Hematopoietic multipotent progenitor cell treated with erythropoietin and hydrocortisone succinate and interleukin-3 and kit ligand, for 15 days (in vitro differentiated cells): ENCODE measurements at regions not wholly inside any gene's neighbourhood (a gene's known extent, or its start where the extent isn't known, plus 50 kb on each side); places are given as distances from the start of the nearest gene placed in this dataset.
"Not testable (repeated sequence)": the region's sequence is repeated elsewhere in the genome, so short reads cannot be mapped to it uniquely, and the experiment has no call there.

Experiments
- DNase-seq: peaks from one replicate; pipeline ENCODE4 v3.0.0-alpha.2; 2015; ENCODE audit warnings: low spot score

DNA sequence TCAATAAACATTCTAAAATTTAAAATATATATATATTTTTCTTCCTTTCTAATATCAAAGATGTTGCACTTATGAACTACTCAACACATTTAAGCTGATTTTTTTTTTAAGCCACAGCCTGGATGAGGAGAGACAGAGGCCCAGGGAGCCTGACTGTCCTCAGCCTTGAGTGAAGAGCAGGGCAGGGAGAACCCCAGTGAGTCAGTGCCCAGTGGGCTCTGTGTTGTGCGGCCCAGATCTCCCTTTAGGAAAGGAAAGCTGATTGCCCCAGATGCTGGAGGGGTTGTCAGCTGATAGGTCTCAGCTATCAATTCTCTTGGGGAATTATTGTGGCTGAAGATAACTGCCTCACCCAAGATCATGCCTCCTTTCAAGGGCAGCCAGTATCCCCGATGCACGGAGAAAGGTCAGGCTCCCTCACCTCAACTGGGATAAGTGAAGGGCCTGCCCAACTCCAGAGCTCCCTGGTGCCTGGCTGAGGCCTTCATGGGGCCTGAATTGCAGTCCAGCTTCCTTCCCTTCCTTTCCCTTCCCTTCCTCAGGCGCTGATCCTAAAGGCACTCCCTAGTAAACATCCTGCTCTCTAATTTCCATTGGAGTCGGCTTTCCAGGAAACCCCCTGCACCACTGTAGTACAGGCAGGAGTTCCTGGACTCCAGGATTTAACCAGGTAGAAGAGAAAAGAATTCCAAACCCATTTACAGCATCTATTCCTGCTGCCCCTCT lies 106.9 kb upstream of the ATL2 start:
- DNase-seq = no peak

DNA sequence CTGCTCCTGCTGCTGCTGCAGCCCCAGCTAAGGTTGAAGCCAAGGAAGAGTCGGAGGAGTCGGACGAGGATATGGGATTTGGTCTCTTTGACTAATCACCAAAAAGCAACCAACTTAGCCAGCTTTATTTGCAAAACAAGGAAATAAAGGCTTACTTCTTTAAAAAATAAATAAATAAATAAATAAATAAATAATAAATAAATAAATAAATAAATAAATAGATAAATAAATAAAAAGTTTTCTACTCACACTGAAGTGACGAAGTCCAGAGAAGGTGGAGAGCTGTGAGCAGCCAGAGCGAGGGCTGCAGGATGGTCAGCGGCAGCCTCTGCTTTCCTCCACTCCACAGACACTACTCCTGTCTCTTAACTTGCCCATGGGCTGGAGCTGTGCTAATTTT lies 105.6 kb upstream of the ATL2 start:
- not testable (repeated sequence) for DNase-seq

DNA sequence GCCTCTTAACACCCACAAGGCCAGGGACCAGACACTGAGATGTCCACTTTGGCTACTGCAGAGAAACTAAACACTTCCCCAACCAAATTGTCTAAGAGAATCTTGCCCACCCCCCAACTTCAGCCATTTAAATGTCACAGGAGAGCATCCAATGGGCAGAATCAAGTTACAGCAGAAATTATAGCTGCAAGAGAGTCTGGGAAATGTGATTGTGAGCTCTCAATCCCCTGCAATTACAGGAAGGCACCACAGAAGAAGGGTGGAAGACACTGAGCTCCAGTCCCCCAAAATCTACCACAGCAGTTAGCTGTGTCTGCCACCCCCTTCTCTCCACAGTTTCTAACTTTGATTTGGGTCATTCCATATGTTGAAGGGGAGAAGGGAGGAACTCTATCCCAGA lies 103.5 kb upstream of the ATL2 start:
- DNase-seq = no peak

DNA sequence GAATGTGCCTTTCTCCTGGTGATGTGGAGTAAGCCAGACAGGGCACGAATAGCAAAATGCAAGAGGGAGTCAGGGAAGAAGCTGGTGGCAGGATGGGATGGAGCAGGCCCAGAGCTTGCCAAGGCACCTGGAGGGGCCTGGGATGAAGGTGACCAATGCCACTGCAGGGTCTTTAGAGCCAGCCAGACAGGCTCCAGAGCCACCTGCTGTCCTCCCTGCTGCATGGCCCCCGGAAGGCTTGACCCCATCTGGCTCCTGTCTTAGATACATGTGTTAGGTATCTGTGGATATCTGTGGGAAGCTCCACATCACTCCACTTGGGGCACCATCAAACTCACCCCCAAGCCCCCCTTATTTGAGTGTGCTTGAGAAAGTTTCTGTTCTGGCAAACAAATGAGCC lies 99.9 kb upstream of the ATL2 start:
- DNase-seq = no peak

DNA sequence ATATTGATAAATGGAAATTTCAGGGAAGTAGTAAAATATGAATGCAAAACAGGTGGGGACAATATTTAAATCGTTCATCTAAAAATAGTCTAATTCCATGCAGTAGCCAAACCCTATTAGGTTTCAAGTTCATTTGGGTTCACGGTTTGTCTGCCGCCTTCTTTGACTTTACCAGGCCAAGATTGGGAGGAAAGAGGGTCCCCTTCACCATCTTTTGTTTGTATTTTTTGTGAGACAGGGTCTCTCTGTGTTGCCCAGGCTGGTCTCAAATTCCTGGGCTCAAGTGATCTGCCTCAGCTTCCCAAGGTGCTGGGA lies 98.5 kb upstream of the ATL2 start:
- DNase-seq = no peak

DNA sequence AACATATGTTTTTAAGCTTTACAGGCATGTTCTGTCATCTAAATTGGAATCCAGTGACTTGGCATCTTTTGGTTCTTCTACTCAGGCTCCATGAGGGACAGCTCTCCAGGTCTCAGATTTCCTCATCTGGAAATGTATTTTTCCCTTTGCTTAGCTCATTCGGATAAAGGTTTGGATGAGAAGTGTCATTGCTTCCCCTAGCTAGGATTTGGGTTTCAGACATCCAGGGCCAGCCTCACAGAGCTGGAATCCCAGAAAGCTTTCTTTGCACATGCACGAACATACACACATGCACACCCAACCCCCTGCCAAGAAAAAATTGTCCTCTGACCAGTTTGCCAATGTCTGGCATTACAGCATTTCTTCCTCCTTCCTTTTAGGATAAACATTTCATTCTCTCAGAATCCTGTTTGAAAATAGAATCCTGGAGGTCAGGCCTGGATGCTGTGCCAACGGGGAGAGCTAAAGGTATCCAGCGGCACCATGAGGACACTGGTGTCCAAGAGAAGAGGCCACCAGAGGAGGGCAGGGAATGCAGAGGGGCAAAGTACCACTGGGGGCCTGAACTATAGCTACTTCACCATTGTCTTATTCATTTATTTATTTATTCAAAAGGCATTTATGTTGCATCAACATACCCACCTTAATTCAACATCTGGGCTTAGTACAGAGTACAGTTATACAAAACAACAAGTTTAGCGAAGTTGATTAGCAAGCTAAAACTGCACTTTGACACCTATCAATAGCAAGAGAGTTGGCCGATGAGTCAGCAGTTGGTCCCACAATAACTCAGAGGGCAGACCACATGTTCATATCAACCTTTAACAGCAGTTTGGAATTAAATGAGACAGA lies 97.9 kb upstream of the ATL2 start:
- peak; percentile 36 for DNase-seq

DNA sequence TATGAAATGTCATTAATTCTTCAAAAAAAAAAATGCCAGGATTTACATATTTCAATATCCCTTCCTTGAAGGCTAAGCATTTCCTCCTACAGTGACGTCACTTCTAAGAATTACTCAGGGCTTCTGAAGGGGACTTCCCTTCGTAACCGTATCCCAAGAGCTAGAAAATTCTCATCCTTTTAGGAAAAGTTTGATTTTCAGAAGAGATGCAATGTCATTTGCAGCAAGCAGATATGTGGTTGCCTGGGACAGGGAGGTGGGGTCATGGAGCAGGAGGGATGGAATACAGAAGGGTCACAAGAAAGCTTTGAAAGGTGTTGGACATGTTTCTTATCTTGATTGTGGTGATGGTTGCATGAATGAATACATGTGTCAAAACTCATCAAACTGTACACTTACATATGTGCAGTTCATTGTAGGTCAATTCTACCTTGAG lies 97.0 kb upstream of the ATL2 start:
- DNase-seq = no peak

DNA sequence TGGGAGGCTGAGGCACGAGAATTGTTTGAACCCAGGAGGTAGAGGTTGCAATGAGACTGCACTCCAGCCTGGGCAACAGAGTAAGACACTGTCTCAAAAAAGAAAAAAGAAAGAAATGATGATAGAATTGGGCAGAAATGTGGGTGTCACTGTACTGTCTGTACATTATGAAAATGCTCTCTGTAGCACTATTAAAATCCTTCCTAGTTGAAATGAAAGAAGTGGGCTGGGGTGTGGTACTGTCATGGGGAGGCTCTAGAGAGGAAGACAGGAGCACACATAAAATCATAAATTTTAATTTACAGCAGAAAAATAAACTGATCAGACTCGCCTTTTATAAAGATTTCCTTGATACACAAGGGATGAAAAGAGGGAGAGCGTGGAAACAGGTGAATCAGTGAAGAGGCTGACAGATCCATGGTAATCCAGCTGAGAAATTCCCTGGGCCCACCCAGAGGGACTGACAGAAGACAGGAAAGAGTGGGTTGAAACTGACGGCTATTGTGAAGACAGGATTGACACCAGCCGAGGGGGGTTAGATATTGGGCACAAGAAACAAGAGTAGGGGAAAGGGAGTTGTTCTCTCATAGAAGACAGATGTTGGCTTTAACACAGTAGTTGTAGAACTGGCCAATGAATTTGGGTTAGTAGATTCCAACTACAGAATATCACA lies 96.4 kb upstream of the ATL2 start:
- DNase-seq = no peak

DNA sequence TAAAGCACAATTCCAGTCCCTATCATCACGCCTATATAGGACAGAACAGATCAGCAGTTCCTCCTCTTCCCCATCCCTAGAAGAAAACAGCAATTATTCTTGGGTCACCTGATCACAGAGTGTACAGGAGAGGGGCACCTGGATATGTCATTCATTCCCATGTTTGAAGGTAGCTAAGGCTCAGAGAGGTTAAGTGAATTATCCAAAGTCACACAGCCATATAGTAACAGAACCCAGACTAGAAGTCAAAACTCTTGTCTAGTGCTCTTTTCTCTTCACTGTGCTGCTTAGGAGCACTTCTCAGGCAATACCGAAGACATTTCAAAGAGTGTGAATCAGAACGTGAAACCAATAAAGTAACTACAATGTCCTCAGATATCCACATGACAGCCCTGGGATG lies 93.0 kb upstream of the ATL2 start:
- no peak for DNase-seq

DNA sequence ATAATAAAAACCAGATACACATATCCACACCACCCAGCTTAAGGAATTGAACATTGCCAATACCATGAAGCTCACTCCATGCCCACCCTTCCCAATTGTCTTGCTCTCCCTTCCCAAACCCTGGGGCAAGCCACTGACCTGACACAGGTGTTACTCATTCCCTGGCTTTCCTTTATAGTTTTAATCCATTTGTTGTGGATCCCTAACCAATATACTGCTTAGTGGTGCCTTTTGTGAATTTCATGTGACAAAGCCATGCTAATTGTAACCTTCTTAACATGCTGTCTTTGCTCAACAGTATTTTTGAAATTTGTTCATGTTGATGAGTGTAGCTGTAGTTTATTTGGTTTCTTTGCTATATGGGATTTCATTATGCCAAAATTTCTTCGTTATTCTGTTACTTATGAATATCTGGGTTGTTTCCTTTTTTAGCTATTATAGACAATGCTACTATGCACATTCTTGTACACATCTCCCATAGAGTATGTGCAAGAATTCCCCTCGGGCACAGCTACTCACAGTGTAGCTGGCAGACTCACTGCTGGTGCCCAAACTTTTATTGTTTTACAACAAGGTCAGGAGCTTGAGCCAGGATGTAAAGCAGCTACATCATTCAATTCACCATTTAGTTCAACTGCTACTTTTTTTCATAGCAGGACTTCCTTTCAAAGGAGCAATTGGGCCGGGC lies 90.8 kb upstream of the ATL2 start:
- no peak for DNase-seq

DNA sequence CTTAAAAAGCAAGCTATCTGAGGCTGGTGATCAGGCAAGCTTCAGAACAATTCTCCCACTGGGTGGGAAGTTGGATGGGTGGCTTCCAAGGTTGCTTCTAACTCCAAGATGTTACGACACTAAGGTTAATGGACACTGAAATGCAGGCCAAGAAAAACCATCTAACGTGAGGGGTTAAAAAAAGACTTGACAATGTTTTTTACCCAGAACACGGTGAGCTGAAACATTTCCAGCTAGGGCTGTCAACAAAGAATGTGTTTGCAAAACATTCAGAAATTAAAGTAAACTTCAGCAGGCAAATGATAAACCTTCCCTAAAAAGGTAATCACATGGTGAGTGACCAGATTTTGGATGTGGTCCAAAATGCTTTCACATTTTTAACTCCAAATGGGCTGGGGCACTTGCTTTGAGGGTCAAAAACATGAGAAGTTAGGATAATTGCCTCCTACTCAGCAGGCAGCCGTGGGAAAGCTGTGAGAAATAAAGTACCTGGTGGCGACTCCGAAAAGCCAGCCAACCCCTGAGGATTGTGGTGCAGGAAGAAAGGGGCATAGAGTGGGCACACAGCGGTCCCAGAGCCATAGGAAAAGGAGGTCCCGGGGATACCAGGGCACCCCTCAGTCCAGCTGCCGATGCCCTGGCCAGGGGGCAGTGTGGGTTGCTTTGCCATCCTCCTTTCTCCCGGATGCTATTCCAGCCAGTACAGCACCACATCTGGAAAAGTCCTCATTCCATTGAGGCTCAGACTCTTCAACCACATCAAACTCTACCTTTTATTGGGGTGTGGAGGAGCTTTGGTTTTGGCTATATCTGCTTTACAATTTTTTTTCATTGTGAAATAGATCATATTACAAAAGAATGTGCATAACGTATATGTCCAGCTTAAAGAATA lies 90.0 kb upstream of the ATL2 start:
- DNase-seq = no peak

DNA sequence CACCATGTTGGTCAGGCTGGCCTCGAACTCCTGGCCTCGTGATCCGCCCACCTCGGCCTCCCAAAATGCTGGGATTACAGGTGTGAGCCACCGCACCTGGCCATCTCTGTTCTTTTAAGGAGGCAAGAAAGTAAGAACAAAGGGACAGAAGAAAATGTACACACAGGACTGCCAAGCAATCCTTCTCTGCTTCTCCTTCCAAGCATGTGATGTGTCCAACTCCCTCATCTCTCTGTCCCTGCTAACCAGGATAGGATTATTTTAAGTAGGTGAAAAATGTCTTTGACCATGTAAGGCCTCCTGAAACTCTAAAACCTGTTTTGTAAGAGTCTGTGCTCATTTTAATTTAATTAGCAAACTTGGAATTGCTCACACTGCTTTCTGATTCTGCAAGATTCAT lies 89.3 kb upstream of the ATL2 start:
- DNase-seq = no peak

DNA sequence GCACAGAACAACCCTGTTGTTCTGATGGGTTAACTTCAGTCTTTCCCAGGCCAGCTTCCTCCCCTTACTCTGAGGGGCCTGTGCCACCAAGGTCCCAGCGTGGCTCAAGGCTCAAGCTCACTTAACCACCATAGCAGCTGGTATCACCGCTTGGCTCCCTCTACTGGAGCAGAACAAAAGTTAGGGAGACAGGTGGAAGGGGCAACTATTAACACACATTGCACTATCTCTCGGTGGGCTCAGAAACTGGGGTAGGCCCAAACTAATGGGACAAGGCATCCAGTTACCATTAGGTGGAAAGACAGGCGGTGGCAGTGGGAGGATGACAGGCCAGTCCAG lies 88.7 kb upstream of the ATL2 start:
- DNase-seq = peak; percentile 19

DNA sequence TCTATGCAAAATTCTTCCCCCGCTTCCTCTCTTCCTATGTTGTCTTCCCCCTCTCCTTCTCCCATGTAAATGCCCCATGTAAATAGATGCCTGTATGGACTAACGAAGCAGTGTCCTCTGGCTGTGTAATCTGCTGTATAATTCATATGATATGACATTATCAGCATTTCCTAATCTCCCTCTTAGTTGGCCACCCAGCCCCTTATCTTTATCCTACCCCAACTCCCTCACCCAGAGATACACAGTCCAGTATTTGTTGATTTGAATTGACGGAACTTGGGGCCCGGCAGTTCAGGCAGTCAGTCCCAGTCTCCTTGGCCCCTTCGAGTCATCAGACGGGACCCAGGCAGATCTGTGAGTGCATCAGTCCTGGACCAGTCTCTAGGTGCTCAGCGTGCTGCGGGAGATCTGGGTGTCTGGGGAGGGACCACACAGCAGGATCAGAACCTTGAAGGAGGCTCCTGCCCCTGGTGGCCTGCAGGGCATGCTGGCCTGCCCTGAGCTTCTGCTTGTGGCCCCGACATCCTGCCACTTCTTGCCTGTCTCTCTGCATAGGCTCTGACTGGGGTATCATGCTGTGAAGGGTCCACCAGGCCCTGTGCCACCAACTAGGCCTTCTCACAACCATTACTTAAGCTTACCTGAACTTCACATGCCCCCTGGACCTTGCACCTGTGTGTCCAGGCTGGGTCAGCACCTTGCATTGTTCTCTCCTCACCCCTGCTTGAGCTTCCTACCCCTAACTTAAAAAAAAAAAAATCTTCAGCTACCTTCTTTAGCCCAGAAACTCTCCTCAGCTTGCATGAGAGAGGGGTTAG lies 88.1 kb upstream of the ATL2 start:
- no peak for DNase-seq

DNA sequence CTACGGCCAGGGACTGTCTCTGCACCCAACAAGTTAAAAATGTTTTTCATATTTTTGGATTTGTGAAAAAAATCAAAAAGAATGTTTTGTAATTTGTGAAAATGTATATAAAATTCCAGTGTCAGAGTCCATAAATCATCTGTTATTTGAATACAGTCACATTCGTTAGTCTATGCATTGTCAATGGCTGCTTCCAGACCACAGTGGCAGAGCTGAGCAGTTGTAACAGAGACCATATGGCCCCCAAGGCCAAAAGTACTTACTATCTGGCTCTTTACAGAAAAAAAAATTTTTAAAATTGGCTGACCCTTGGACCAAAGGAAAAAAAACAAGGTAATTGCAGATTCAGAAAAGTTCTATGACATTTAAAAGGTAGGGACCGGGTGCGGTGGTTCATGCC lies 86.7 kb upstream of the ATL2 start:
- no peak for DNase-seq

DNA sequence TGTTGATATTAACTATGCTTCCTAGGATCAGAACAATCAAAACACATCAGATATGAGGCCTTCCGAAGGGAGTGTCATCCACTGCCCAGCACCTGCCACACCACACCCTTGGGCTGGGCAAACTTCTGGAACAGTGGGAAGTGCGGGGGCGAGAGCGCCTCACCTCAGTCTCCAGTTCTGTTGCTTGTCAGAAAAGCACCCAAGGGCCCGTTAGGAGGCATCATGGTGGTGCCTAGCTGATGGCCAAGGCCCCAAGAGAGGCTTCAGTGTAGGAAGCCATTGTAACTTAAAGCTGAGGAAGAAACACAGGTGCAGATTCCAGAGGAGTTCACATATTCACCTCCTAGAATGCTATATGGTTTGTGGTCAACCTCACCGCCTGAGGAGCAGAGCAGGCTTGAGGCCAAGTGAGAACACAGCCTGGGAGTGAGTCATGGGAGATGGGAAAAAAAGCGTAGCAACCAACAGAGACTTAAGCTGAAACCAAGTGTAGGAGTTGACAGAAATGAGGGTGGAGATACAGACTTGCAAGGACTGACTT lies 85.1 kb upstream of the ATL2 start:
- DNase-seq = no peak

DNA sequence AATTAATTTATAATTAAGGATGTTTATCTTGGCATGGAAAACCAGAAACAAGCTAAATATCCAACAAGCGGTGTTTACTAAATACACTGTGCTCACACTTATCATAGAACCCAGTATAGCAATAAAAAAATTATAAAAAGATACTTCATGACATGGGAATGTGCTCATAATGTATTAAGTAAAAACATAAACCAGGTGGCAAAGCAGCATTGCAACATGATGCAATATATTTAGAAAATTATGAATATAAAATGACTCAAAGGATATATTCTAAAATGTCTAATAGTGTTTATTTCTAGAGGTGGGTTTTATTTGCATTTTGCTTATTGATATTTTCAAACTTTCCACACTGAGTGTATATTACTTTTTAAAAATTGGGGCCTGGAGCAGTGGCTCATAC lies 84.4 kb upstream of the ATL2 start:
- no peak for DNase-seq

DNA sequence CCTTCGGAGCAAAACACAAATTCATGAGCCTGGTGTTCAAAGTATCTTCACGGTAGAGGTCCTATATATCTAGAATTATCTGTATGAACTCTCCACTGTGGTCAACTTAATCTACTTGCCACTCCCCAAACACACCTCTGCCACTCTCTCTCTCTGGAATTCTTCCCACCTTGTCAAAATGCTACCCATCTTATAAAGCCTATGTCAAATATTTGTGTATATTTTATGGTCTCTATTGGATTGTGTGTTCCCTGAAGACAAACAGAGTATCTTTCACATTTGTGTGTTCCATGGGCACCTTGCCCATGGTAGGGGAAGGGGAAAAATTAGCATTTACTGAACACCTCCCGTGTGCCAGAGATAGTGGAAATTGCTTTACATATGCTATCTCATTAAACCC lies 83.2 kb upstream of the ATL2 start:
- DNase-seq = no peak

DNA sequence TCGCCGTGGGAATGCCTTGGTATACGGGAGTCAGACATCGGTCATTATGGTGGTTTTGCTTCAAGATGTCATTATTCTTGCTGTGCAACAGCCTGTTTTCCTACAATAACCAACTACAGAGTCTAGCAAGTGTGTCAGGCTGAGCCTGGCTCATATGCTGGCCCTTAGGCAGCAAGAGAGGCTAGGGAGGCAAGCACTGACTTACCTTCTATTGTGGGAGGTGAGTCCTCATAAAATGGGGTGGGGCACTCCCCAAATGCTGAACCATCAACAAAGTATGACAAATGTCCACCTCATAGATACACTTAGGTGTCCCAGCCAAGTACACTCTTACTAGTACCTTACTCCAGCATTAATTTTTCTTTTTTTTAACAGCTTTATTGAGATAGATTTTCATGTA lies 77.0 kb upstream of the ATL2 start:
- no peak for DNase-seq

DNA sequence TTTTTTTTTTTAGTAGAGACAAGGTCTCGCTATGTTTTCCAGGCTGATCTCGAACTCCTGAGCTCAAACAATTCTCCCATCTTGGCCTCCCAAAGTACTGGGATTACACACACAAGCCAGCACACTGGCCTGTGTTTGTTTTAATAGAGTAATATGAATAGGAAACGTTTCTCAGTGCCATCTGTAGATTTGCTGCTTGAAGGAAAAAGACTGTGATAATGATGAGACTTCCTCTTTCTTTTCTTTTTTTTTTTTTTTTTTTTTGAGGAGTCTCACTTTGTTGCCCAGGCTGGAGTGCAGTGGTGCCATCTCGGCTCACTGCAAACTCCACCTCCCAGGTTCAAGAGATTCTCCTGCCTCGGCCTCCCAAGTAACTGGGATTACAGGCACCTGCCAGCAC lies 74.7 kb upstream of the ATL2 start:
- DNase-seq = not testable (repeated sequence)

DNA sequence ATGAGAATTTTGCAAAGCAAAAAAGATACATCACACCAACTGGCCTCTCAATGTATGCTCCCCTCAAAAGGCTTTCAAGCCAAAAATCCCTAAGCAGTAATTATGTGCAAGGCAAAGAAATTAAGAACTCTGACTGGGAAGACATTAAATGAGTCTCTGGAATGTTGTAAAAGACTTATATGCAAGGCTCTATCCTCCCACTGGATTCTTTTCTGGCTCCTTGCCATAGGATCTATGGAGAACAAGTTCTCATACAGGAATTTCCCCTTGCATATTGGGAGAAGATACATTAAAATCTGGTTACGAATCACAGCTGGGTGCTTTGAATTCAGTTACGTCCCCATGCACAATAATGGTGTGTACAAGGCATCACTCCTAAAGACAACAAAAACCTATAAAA lies 73.4 kb upstream of the ATL2 start:
- no peak for DNase-seq
